Stimulated activated CD8-positive, alpha-beta memory T cell treated with anti-CD3 and anti-CD28 coated beads, Interleukin-12 subunit alpha, Interleukin-12 subunit beta, amount 100 ng/mL, for 24 hours (primary cell): ENCODE measurements at regions not wholly inside any gene's neighbourhood (a gene's known extent, or its start where the extent isn't known, plus 50 kb on each side); places are given as distances from the start of the nearest gene placed in this dataset.

Experiments
- DNase-seq: peaks from one replicate; pipeline ENCODE4 v3.0.0-alpha.2; 2020; ENCODE audit errors: extremely low read depth

DNA sequence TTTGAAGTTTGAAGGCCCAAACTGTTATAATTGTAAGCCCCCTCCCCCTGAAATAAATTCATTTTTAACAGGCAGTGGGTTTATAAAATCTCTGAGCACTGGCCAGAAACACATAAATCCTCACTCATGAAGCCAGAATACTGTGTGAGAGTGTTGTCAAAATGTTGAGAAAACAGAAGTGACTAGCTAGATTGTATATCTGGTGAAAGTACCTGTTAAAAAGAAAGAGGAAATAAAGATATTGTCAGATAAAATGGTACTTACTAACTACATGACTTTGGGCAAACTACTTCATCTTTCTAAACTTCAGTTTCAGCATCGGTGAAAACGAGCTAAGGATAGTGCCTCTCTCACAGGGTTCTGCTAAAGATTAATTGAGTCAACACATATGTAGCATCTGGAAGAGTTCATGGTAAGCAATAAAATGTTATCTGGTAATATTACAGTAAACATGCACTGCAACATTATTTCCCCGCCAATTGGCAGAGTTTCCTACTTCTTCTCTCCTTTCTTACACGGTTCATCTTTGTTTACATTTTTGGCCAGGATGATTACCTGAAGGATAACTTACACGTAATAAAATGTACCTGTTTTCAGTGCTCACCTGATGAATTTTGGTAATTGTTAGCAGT is 202.5 kb upstream of the CHRM2 start:
- DNase-seq: no peak

DNA sequence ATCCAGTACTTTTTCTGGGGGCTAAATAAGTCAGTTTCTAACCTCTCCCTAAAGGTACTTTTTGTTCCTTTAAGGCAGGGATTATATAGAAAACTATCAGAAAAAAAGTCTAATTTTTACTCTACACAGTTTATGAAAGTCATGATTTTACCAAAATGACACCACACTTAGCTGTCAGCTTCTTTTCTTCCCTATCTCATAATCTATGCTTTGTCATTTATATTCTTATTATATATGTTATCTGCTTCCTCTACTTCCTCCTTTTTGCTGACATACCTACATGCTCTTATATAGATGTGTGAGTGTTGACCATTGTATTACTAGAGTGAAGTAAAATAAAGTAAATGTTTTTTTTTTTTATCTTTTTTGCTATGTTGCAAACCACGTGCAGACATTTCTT is 203.9 kb upstream of the CHRM2 start:
- no peak for DNase-seq

DNA sequence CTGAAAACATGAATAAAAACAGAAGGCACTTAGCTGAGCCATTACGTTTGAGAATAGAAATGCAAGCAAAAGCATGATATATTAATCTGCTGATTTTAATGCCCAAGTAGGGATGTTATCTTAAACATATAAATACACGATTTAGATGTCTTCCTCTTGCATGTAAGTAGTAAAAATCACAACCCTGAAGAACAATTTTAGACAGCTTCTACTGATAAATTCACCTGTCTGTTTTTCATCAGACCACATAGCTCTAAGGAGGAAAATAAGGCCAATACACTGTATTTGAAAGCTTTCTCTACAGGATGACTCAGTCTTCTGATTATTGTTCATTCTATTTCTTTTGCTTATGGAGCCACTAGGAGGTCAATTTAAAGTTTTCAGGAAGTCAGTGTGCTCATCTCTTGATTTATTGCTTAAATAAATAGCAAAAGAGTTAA is 210.9 kb upstream of the CHRM2 start:
- DNase-seq: no peak

DNA sequence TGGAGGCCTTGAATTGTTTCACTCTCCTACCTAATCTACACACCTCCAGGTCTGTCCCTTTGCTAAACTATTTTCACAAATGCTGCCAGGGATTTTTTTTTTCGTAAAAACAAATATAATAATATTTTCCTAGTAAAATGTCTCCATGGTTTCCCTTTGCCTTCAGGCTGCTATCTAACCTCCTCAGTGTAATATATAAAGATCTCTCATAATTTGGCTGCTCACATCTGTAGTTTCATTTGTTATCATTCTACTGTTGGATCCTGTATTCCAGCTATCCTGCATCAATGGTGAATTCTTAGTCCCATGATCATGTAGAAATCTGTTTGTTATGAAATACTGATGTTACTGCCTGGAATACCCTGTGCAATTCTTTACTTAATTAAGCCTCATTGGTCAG is 211.9 kb upstream of the CHRM2 start:
- DNase-seq: no peak

DNA sequence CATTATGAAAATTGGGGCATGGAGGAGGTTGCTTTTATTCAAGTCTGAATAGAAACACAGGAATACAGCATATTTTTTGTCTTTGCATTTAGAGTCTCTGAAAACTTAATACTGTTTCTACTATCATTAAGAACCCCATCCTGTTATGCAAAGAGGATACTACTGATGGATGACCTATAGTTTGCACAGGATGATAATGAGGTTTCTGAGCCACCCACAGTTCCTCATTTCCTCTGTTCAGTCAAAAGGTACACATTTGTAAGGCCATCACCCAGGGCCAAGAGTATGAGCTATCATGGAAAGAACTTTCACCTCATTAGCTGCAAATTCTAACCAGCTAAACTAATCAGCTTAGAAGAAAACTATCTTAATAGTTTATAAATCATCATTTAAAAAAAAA is 213.0 kb upstream of the CHRM2 start:
- no peak for DNase-seq

DNA sequence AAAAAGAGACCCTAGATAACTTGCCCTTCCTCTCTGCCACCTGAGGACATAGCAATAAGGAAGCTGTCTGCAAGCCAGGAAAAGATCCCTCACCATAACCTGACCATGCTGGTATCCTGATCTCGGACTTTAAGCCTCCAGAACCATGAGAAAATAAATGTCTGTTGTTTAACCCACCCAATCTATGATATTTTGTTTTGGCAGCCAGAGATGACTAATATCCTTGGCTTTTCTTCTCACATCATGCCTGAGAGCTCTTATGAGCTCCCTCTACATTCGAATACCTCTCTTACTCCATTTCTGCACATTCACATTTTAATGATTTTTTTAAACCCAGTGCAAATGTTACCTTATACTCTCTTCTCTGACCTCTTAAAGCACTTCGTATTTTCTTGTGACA is 214.0 kb upstream of the CHRM2 start:
- DNase-seq: no peak

DNA sequence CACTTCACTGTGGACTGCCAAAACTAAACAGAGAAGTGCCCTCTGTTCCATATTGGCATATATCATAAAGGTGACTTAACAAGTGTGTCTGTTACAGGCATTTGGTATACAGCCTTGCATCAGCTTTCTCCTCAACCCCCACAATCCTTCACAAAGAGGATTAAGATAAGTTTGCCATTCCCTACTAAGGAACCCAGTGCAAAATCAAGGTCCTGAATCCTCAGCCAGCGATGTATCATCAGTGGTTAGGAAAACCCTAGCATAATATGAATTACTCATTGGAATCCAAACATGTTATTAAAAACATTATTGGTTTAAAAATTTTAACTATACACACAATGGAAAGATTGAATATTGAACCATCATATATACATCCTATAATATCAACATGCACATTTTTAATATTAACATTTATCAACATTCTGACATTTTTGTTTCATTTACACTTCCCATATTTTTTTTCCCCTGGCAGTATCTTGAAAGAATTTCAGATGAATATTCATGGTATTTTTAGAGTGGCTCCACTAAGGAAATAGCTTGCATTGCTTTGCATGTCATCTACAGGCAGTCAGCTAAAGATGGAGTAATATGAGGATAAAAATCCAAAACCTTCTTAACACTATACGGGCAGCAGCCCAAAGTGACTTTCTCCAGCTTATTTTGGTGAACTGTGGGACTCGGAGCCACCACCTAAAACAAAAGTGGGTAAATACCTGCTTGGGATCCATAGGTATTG is 215.6 kb upstream of the CHRM2 start:
- no peak for DNase-seq

DNA sequence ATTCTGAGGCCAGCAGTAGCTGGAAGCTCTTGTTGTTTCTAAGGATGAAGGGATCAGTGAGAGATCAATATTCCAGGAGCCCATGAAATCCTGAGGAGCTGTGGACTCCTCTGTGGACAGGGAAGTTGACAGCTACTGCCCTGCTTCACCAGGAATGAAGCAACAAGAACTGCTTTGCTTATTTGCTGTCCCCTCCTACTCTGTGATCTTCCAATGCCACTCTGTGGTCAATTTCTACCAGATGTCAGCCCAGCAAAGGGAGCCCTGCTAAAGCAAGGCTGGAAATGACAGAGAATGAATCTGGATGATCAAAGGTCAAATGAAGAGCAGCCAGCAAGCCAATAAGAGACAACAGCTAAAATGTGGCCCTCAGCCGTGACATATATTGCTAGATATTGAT is 227.5 kb upstream of the CHRM2 start:
- no peak for DNase-seq

DNA sequence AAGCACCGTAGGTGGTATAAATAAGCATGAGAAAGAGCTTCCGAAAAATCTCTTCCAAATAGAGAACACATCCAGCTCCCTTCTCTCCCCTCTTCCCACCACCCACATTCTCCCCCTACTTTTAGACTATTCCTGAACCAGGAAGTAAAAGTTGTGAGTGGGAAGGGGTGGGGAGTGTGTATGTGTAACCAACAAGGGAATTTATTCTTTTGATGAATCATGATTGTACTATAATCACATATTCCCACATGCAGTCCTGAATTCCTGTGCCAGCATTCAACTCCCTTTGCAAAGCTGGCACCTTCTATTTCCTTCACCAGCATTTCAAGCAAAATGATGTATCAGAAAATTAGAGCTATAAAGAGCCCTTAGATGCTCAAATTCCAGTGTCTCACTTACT is 230.6 kb upstream of the CHRM2 start:
- no peak for DNase-seq

DNA sequence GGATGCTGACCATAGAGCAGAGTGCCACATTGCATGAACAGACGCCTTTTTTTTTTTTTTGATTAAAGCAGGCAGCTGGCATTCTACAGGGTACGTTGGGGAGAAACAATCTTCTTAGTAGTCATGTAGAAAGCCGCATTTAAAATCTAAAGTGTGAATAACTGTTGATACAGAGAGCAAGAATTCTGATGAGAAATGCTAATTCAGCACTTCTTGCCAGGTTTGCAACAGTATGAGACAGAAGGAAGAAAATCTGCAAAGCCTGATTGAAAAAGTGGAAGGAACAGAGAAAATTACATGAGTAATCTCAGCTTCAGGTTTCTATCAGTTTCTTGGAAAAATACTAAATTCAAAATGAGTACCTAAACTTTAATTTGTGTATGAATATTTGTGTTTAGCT is 232.7 kb upstream of the CHRM2 start:
- no peak for DNase-seq

DNA sequence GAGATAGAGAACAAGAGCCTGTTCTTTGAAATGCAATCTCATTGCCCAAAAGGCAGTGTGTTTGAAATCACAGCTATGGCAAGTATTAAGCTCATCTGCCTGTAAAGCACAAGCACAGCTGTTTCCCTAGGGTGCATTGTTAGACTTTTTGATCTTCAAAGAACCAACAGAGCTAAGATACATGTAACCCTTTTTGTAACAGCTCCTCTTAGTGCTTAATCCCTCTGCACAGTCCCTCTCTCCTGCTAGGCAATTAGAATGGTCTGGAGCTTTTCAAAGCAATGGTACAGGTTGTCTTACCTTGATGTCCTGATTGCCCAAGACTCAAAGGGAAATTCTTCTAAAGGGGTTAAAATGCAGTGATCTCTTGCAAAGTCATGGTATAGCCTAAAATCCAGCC is 249.6 kb upstream of the CHRM2 start:
- DNase-seq: no peak

DNA sequence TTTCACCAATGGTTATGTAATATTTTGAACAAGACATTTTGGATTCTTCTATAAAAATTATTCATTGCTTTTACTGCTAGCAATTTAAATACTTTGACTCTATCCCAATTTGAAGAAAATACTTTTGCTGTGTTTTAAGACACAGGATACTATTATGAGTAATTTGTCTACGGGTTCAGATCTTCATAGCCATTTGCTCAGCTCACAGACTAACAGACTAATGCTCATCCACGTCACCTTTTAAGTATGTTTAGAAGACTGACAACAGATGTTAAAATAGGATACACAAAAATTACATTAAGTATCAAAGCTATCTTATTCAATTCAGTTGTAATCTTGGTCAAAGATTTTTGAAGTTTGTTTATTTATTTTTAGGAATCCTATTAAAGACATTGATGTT is 251.3 kb upstream of the CHRM2 start:
- DNase-seq: no peak

DNA sequence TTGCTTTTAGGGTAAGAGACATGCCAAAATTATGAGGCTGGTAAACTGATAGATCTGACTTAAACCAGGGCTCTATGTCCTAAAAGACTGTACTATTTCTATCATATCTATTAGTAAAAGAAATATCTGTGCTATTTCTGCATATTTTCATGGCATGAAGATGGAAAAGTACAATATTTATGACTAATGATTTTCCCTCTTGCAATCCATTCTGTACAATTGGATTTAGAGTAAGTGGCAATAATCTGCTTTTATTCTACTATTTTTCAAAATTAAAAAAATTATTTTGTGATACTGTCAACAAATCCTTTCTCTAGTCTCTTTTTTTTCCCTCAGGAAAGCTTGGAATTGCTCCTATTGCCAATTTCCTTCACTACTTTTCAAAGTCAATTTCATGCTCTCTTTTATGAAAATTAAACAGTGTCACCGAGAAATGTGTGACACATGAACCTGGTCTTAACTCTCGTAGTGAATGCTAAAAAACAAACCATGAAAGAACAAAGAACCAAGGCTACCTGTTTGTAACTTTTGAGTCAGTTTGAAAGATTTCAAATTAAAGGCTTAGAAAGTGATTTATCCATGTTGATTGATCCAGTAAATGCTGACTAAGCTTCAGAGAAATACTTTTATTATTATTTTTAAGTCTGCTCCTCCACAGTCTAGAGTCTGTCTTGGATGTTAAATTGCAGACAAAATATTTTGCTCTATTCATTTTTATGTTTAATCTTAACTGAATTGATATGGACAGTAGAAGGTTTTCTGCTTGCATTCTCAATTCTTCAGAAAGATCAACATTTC is 262.7 kb upstream of the CHRM2 start:
- no peak for DNase-seq

DNA sequence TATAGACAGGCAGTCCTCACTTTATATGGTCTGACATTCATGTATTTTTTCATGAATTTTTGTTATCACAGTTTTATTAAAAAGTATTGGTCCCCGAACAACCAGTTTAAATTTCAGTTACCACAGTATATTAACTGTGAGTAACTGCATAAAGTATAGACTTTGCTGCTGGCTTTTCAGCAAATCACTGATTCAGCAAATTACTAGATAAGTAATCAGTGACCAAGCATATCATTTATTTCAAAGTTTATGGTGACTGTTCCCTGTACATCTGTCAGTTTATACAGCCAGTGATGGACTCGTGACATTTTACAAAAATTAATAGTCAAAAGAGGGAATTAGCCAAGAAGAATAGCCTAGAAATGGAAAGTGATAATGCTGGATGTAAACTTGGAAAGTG is 266.7 kb upstream of the CHRM2 start:
- no peak for DNase-seq

DNA sequence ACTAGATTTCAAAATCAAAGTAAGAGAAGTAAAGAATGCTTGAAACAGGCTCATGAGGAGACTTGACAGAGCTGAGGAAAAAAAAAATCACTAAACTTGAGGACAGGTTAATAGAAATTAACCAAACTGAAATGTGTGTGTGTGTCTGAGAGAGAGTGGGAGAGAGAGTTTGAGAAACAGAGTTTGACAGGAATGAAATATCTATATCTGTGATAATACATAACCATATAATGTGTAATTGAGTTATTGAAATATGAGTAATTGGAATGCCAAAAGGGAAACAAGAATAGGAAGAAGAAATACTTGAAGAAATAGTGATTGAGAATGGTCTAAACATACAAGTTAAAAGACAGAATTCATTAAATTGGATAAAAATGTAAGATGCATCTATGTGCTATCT is 268.0 kb upstream of the CHRM2 start:
- no peak for DNase-seq

DNA sequence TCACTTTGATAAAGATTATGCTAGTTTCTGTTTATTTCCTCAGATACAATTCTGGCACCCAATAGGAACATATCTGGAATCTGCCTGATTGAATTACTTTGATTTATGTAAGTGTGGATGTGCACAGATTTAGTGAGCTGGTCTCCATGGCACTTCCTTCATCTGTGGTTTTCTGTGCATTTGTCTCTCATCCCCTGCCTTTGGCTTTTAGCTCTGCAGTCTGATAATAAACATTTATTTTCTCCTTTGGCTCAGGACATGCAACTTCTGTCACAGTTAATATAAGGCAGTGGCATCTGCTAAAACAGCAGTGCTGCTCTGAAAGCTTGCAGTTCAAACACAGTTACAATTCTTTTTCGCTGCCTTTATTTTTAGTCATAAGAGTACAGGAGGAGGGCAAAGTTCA is 273.7 kb upstream of the CHRM2 start:
- no peak for DNase-seq

DNA sequence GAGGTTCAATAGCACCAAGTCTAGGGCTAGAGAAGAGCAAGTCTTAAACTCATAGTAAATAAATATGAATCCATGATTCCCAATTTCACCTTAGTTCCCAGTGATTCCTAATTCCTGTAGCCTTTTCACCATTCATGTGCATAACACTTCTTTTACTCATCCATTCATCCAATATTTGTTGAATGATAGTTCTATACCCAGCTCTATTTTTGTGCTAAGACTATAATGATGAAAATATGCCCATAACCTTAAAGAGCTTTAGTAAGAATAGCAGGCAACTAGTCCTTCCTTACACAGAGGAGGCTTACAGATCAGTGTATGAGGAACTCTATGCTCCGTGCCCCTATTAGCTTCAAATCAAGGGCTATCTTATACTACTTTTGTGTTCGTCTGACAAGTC is 280.2 kb upstream of the CHRM2 start:
- no peak for DNase-seq

DNA sequence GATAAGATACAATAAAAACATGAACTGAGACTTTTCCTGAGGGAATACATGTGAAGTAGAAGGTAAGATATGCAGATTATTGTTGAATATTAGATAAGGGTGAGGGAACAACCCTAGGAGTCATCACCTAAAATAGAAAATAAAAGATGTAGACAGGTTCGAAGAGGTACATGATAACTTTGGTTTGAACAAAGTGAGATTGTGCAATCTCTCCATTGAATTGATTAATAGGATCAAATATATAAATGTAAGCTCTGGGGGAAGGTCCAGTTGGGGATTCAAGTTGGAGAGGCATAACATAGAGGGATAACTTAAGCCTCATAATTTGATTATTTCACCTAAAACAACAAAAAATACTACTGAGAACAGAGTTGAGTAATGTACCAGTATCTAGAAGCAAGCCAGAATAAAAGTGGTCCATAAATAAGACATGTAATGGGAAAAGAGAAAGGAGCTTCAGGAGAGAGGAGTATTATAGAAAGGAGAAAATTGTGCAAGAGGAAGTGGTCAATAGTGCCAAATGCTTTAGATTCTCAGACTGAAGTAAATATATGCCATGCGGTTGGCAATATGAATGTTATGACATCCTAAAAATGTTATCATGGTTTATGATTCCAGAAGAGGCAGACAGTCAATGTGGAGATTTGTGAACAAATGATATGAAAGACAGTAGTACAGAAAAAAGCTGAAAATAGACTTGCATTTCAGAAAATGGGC is 282.3 kb upstream of the CHRM2 start:
- no peak for DNase-seq

DNA sequence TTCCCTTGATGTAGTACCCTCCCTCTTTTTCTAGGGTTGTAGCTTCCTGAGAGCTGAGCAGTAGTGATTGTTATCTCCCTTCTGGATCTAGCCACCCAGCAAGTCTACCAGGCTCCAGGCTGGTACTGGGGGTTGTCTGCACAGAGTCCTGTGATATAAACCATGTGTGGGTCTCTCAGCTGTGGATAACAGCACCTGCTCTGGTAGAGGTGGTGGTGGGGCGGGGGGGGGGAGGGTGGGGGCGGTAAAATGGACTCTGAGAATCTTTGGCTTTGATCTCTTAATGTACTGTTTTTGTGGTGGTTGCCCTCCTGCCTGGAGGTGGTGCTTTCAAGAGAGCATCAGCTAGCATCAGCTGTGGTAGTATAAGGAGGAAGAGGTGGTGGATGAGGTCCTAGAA is 302.0 kb upstream of the CHRM2 start:
- no peak for DNase-seq

DNA sequence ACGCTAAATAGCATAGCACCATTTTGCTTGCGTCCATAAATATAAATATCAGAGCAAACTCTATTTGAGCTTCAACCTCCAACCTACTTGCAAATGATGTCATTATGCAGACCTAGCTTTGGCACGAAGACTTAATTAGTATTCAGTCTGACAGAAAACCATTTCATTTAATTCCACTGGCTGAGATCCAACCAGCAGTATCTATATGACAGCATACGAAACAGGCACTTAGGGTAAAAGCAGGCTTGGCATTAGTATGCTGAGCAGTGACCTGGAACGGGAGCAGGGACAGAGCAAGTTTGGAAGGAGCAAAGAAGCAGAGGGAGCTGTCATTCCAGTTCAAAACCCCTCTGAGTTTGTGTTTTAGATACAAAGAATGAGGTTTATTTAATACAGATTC is 312.5 kb upstream of the CHRM2 start:
- DNase-seq: no peak

DNA sequence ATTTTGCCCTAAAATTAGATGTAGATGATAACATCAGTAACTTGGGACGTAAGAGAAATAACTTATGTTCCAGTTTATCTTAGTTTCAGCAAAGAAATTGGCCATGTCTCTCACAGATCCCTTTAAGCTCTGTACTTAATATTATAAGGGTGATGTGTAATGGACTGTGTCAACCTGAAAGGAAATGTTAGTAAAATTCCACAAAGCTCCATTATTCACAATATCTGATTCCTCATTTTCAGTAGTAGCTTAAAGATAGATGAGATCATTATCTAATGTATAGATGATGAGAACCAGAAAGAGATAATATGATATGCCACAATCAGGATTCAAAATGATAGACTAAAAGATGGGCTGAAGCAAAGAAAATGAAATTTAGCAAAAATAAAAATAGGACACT is 316.8 kb upstream of the CHRM2 start:
- no peak for DNase-seq

DNA sequence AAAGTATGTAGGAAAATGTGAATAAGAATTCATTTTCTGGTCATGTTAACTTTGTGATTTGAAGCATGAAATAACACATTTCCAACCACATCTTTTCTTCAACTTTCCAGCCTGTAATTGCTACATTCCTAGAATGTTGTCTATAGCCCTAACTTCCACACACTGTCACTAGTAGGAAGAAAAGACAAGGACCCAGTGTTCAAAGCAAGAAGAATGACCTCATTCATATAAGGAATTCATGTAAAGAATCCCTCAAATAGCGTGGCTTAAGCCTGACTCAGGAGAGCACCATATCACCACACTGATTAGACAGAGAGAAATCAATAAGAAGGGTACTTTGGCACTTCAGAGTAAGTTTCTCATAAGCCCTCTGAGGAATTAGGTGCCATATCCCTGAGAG is 318.7 kb upstream of the CHRM2 start:
- DNase-seq: no peak
